ENCODE measurements at regions not wholly inside any gene's neighbourhood (a gene's known extent, or its start where the extent isn't known, plus 50 kb on each side); places are given as distances from the start of the nearest gene placed in this dataset.

GRCh38 chr2:19207452-19207851 lies 151.0 kb downstream of the OSR1 start:
- H3K9me3 ChIP-seq (replicated peaks) = no peaks in the 10 kb centered on the region
- no peaks in the 10 kb centered on the region for H3K27me3 ChIP-seq (replicated peaks)
- no peak for DNase-seq (ENCODE audit: low read depth in 1 of 2, low spot score in 2 of 2)
- H3K4me3 ChIP-seq = no peak overlapping the region
- H3K27ac ChIP-seq = no peak overlapping the region
- no peaks in the 10 kb centered on the region for H3K36me3 ChIP-seq
- H3K4me1 ChIP-seq (replicated peaks) = no peaks in the 10 kb centered on the region

- Histone ChIP-seq H3K4me3 (no peak overlapping the region), H3K27ac (no peak overlapping the region), H3K4me1 (replicated peaks) (no peaks in the 10 kb centered on the region), H3K36me3 (no peaks in the 10 kb centered on the region), H3K27me3 (replicated peaks) (no peaks in the 10 kb centered on the region), H3K9me3 (replicated peaks) (no peaks in the 10 kb centered on the region)
- DNase-seq (ENCODE audit: low read depth in 1 of 2, low spot score in 2 of 2) = no peak
Measured at GRCh38 chr2:19205983-19206533, 152.4 kb downstream of the OSR1 start.

- no peaks in the 10 kb centered on the region for H3K27me3 ChIP-seq (replicated peaks)
- no peak overlapping the region for H3K4me3 ChIP-seq
- no peaks in the 10 kb centered on the region for H3K36me3 ChIP-seq
- DNase-seq (ENCODE audit: low read depth in 1 of 2, low spot score in 2 of 2) = no peak
- H3K4me1 ChIP-seq (replicated peaks) = no peaks in the 10 kb centered on the region
- no peaks in the 10 kb centered on the region for H3K9me3 ChIP-seq (replicated peaks)
- H3K27ac ChIP-seq = no peak overlapping the region
Measured at GRCh38 chr2:19203866-19204265, 154.6 kb downstream of the OSR1 start.

GRCh38 chr2:19201911-19202462 lies 156.4 kb downstream of the OSR1 start:
- Histone ChIP-seq H3K27ac (no peak overlapping the region), H3K36me3 (no peaks in the 10 kb centered on the region), H3K4me3 (no peak overlapping the region), H3K4me1 (replicated peaks) (no peaks in the 10 kb centered on the region), H3K9me3 (replicated peaks) (no peaks in the 10 kb centered on the region), H3K27me3 (replicated peaks) (no peaks in the 10 kb centered on the region)
- no peak for DNase-seq (ENCODE audit: low read depth in 1 of 2, low spot score in 2 of 2)

- no peak for DNase-seq (ENCODE audit: low read depth in 1 of 2, low spot score in 2 of 2)
Measured at GRCh38 chr2:19198381-19198780, 160.0 kb downstream of the OSR1 start.

GRCh38 chr2:19195661-19196060 lies 162.8 kb downstream of the OSR1 start:
- Histone ChIP-seq H3K27me3 (replicated peaks) (no peaks in the 10 kb centered on the region), H3K4me3 (no peak overlapping the region), H3K27ac (no peak overlapping the region), H3K9me3 (replicated peaks) (no peaks in the 10 kb centered on the region), H3K36me3 (no peaks in the 10 kb centered on the region), H3K4me1 (replicated peaks) (no peaks in the 10 kb centered on the region)
- DNase-seq (ENCODE audit: low read depth in 1 of 2, low spot score in 2 of 2) = no peak

More at GRCh38 chr2:19198381-19198780, 160.0 kb downstream of the OSR1 start:
- Histone ChIP-seq H3K4me3 (no peak overlapping the region), H3K9me3 (replicated peaks) (no peaks in the 10 kb centered on the region), H3K36me3 (no peaks in the 10 kb centered on the region), H3K27ac (no peak overlapping the region), H3K27me3 (replicated peaks) (no peaks in the 10 kb centered on the region), H3K4me1 (replicated peaks) (no peaks in the 10 kb centered on the region)

GRCh38 chr2:19189391-19189790 lies 169.0 kb downstream of the OSR1 start:
- H3K27me3 ChIP-seq (replicated peaks) = no peaks in the 10 kb centered on the region
- no peaks in the 10 kb centered on the region for H3K9me3 ChIP-seq (replicated peaks)
- no peaks in the 10 kb centered on the region for H3K4me1 ChIP-seq (replicated peaks)
- H3K4me3 ChIP-seq = no peak overlapping the region
- H3K27ac ChIP-seq = no peak overlapping the region
- DNase-seq (ENCODE audit: low read depth in 1 of 2, low spot score in 2 of 2) = no peak
- H3K36me3 ChIP-seq = no peaks in the 10 kb centered on the region

GRCh38 chr2:19187323-19188020 lies 171.0 kb downstream of the OSR1 start:
- H3K27ac ChIP-seq = no peak overlapping the region
- no peaks in the 10 kb centered on the region for H3K27me3 ChIP-seq (replicated peaks)
- H3K36me3 ChIP-seq = no peaks in the 10 kb centered on the region
- no peak overlapping the region for H3K4me3 ChIP-seq
- peak in 1 of 2 experiments; percentile 5 for DNase-seq (ENCODE audit: low read depth in 1 of 2, low spot score in 2 of 2)
- no peaks in the 10 kb centered on the region for H3K4me1 ChIP-seq (replicated peaks)
- H3K9me3 ChIP-seq (replicated peaks) = no peaks in the 10 kb centered on the region

- Histone ChIP-seq H3K9me3 (replicated peaks) (no peaks in the 10 kb centered on the region), H3K36me3 (no peaks in the 10 kb centered on the region), H3K4me1 (replicated peaks) (no peaks in the 10 kb centered on the region), H3K27me3 (replicated peaks) (no peaks in the 10 kb centered on the region), H3K27ac (no peak overlapping the region), H3K4me3 (no peak overlapping the region)
- DNase-seq (ENCODE audit: low read depth in 1 of 2, low spot score in 2 of 2) = no peak
Measured at GRCh38 chr2:19185086-19185485, 173.3 kb downstream of the OSR1 start.

- Histone ChIP-seq H3K4me3 (no peak overlapping the region), H3K27me3 (replicated peaks) (no peaks in the 10 kb centered on the region), H3K27ac (no peak overlapping the region), H3K9me3 (replicated peaks) (no peaks in the 10 kb centered on the region), H3K36me3 (no peaks in the 10 kb centered on the region), H3K4me1 (replicated peaks) (peaks cover 11% of the 10 kb centered on the region)
- no peak for DNase-seq (ENCODE audit: low read depth in 1 of 2, low spot score in 2 of 2)
Measured at GRCh38 chr2:19178175-19178574, 180.2 kb downstream of the OSR1 start.

GRCh38 chr2:19176977-19177376 lies 181.4 kb downstream of the OSR1 start:
- H3K9me3 ChIP-seq (replicated peaks) = no peaks in the 10 kb centered on the region
- DNase-seq (ENCODE audit: low read depth in 1 of 2, low spot score in 2 of 2) = no peak
- H3K36me3 ChIP-seq = no peaks in the 10 kb centered on the region
- H3K27me3 ChIP-seq (replicated peaks) = no peaks in the 10 kb centered on the region
- H3K27ac ChIP-seq = no peak overlapping the region
- peaks cover 11% of the 10 kb centered on the region for H3K4me1 ChIP-seq (replicated peaks)
- H3K4me3 ChIP-seq = no peak overlapping the region

GRCh38 chr2:19176172-19176852 lies 182.1 kb downstream of the OSR1 start:
- no peaks in the 10 kb centered on the region for H3K9me3 ChIP-seq (replicated peaks)
- H3K27ac ChIP-seq = no peak overlapping the region
- no peak for DNase-seq (ENCODE audit: low read depth in 1 of 2, low spot score in 2 of 2)
- H3K36me3 ChIP-seq = no peaks in the 10 kb centered on the region
- peaks cover 11% of the 10 kb centered on the region for H3K4me1 ChIP-seq (replicated peaks)
- no peak overlapping the region for H3K4me3 ChIP-seq
- no peaks in the 10 kb centered on the region for H3K27me3 ChIP-seq (replicated peaks)

- DNase-seq (ENCODE audit: low read depth in 1 of 2, low spot score in 2 of 2) = peak in 1 of 2 experiments; percentile 43
- H3K27ac ChIP-seq = no peak overlapping the region
- H3K9me3 ChIP-seq (replicated peaks) = no peaks in the 10 kb centered on the region
- H3K36me3 ChIP-seq = no peaks in the 10 kb centered on the region
- peaks cover 11% of the 10 kb centered on the region for H3K4me1 ChIP-seq (replicated peaks)
- H3K27me3 ChIP-seq (replicated peaks) = no peaks in the 10 kb centered on the region
- H3K4me3 ChIP-seq = no peak overlapping the region
Measured at GRCh38 chr2:19174176-19174575, 184.2 kb downstream of the OSR1 start.

- Histone ChIP-seq H3K9me3 (replicated peaks) (no peaks in the 10 kb centered on the region), H3K27me3 (replicated peaks) (no peaks in the 10 kb centered on the region), H3K4me3 (no peak overlapping the region), H3K36me3 (no peaks in the 10 kb centered on the region), H3K4me1 (replicated peaks) (peaks cover 11% of the 10 kb centered on the region), H3K27ac (no peak overlapping the region)
- DNase-seq (ENCODE audit: low read depth in 1 of 2, low spot score in 2 of 2) = no peak
Measured at GRCh38 chr2:19171409-19171808, 187.0 kb downstream of the OSR1 start.
